ENCODE measurements at regions not wholly inside any gene's neighbourhood (a gene's known extent, or its start where the extent isn't known, plus 50 kb on each side); places are given as distances from the start of the nearest gene placed in this dataset.

DNA sequence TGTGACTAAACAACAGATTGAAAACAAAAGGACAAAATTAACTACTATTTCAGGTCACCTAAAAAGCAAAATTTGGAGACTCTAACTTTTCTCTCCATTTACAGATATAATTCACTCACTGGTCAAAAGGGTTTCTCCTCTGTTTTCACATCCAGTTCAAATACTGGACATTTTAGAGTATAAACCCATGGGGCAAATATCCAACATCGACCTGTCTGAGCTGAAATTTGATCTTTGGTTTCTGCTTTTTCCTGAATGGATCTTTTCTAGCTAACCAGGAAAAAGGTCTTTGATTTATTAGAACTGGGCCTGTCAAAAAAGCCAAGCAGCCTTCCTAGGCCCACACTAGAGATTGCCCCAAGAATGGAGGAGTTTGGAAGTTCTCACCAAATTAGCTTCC is 69.3 kb upstream of the SATB2 start:
- no peak overlapping the region for H3K4me3 ChIP-seq (ENCODE audit: low read depth, low read length)

DNA sequence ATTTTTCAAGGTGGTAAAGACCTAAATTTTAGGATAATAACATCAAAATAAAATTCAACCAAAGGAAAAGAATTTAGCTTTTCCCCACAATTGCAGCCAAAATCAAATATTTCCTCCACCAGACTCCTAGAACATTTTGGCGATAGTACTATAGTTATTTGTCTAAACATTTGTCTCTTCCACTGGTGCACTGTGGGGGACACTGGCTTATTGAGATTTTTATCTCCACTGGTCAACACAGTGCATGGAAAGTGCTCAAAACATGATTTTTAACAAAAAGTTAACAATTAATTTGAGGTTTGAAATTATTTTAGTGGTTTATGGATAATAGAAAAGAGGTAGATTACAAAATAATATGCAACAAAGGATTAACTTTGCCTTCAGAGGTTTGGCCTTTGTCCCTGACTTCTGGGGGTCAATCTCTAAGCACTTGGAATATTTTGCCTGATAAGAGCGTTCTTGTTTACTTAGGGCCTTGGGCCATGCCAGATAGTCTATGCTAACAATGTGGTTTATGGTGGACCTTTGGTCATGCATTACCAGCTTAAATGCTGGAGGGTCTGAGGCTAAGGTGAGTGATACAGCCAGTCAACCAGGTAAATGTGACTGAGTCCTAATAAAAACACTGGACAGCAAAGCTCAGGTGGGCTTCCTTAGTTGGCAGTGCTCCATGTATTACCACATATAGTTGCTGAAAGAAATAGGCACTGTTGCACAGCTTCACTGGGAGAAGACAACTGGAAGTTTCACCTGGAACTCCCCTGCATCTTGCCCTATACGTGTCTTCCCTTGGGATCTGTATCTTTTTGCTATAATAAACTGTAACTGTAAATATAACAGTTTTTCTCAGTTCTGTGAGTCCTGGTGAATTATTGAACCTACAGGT is 67.2 kb upstream of the SATB2 start:
- H3K4me3 ChIP-seq (ENCODE audit: low read depth, low read length), result no peak overlapping the region
- no peak for TF ChIP-seq CTCF (conservative IDR thresholded peaks at IDR 0.05; ENCODE audit: low read depth, low read length)
- no peak for DNase-seq (ENCODE audit: low read depth)

More for the DNA sequence above, 69.3 kb upstream of the SATB2 start:
- TF ChIP-seq CTCF (conservative IDR thresholded peaks at IDR 0.05; ENCODE audit: low read depth, low read length), result no peak
- no peak for DNase-seq (ENCODE audit: low read depth)

- no peak overlapping the region for H3K4me3 ChIP-seq (ENCODE audit: low read depth, low read length)
- TF ChIP-seq CTCF (conservative IDR thresholded peaks at IDR 0.05; ENCODE audit: low read depth, low read length), result no peak
- no peak for DNase-seq (ENCODE audit: low read depth)
These were observed 51.7 kb upstream of the SATB2 start for GRCh38 chr2:199509403-199509802.
